HFFc6 (cell line): ENCODE measurements at regions not wholly inside any gene's neighbourhood (a gene's known extent, or its start where the extent isn't known, plus 50 kb on each side); places are given as distances from the start of the nearest gene placed in this dataset.

Experiments
- DNase-seq: peaks from one replicate; pipeline ENCODE4 v3.0.0-alpha.2; 2018
- H3K27ac Mint-ChIP-seq: 2 replicates; pipeline ENCODE4 v1.8.0; 2020; ENCODE audit warnings: mild to moderate bottlenecking, mixed read lengths
- H3K27me3 Mint-ChIP-seq: 2 replicates; pipeline ENCODE4 v1.8.0; 2021; ENCODE audit warnings: mild to moderate bottlenecking, moderate library complexity, mixed read lengths; ENCODE audit not compliant: insufficient read depth
- H3K36me3 Mint-ChIP-seq: 2 replicates; pipeline ENCODE4 v1.8.0; 2021; ENCODE audit warnings: low read depth, mixed read lengths
- H3K4me1 Mint-ChIP-seq: 2 replicates; pipeline ENCODE4 v1.8.0; 2020; ENCODE audit warnings: low read depth, mixed read lengths
- H3K4me3 Mint-ChIP-seq: 2 replicates; pipeline ENCODE4 v1.8.0; 2020; ENCODE audit warnings: mild to moderate bottlenecking, moderate library complexity, mixed read lengths
- H3K9me3 Mint-ChIP-seq: 2 replicates; pipeline ENCODE4 v1.8.0; 2020; ENCODE audit warnings: mild to moderate bottlenecking, mixed read lengths
- CTCF ChIP-seq: fragments of 200-600 bp; sonication (generic); IDR thresholded peaks from 2 replicates; pipeline ENCODE4 v1.5.0; 2021; ENCODE audit warnings: antibody characterized with exemption, mild to moderate bottlenecking

DNA sequence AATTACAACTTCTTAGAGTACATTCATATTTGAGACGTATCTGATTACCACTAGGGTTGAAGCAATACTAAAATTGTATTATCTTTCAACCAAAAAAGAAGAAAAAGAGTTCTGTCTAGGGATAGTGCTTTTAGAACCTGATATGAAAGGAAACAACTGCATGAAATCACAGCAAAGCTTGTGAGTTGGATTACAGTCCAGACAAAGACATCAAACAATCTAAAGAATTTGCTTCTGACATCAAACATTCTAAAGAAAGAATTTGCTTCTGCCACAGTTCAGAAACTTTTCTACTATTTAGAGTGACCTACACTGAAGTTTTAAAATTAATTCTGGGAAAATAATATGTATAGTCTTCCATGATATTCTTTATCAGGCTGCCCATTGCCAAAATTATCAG, 1141.1 kb upstream of the ACO1 start:
- H3K4me1 Mint-ChIP-seq: no peaks in the 10 kb centered on the region
- no peak for TF ChIP-seq CTCF
- H3K27ac Mint-ChIP-seq: no peak overlapping the region
- H3K4me3 Mint-ChIP-seq: no peak overlapping the region
- H3K9me3 Mint-ChIP-seq: peaks cover 14% of the 10 kb centered on the region
- DNase-seq: no peak
- no peaks in the 10 kb centered on the region for H3K36me3 Mint-ChIP-seq
- H3K27me3 Mint-ChIP-seq: no peaks in the 10 kb centered on the region

GRCh38 chr9:31248156-31248555, 1136.3 kb upstream of the ACO1 start:
- H3K36me3 Mint-ChIP-seq: no peaks in the 10 kb centered on the region
- DNase-seq: no peak

GRCh38 chr9:31251386-31251785, 1133.1 kb upstream of the ACO1 start:
- Mint-ChIP-seq H3K27me3 (no peaks in the 10 kb centered on the region), H3K9me3 (peaks cover 36% of the 10 kb centered on the region), H3K36me3 (no peaks in the 10 kb centered on the region; the same call in 1 of the 2 replicates), H3K4me1 (no peaks in the 10 kb centered on the region), H3K27ac (no peak overlapping the region), H3K4me3 (no peak overlapping the region)
- TF ChIP-seq CTCF: no peak
- DNase-seq: no peak

More at GRCh38 chr9:31248156-31248555, 1136.3 kb upstream of the ACO1 start:
- H3K4me3 Mint-ChIP-seq: no peak overlapping the region
- H3K27me3 Mint-ChIP-seq: no peaks in the 10 kb centered on the region
- no peaks in the 10 kb centered on the region for H3K4me1 Mint-ChIP-seq
- TF ChIP-seq CTCF: no peak
- no peak overlapping the region for H3K27ac Mint-ChIP-seq
- peaks cover 33% of the 10 kb centered on the region for H3K9me3 Mint-ChIP-seq

- Mint-ChIP-seq H3K9me3 (peaks cover 28% of the 10 kb centered on the region), H3K36me3 (no peaks in the 10 kb centered on the region; the same call in 1 of the 2 replicates), H3K27me3 (no peaks in the 10 kb centered on the region), H3K4me3 (no peak overlapping the region), H3K27ac (no peak overlapping the region), H3K4me1 (no peaks in the 10 kb centered on the region)
- no peak for DNase-seq
- no peak for TF ChIP-seq CTCF
Observed at GRCh38 chr9:31253800-31254762, 1130.4 kb upstream of the ACO1 start.

- DNase-seq: no peak
- H3K4me1 Mint-ChIP-seq: no peaks in the 10 kb centered on the region
- TF ChIP-seq CTCF: no peak
- H3K4me3 Mint-ChIP-seq: no peak overlapping the region
- H3K9me3 Mint-ChIP-seq: peaks cover 22% of the 10 kb centered on the region
- H3K27ac Mint-ChIP-seq: no peak overlapping the region
- H3K27me3 Mint-ChIP-seq: no peaks in the 10 kb centered on the region
- no peaks in the 10 kb centered on the region; the same call in 1 of the 2 replicates for H3K36me3 Mint-ChIP-seq
Observed at GRCh38 chr9:31255211-31255610, 1129.2 kb upstream of the ACO1 start.
